ENCODE measurements at regions not wholly inside any gene's neighbourhood (a gene's known extent, or its start where the extent isn't known, plus 50 kb on each side); places are given as distances from the start of the nearest gene placed in this dataset.

DNA sequence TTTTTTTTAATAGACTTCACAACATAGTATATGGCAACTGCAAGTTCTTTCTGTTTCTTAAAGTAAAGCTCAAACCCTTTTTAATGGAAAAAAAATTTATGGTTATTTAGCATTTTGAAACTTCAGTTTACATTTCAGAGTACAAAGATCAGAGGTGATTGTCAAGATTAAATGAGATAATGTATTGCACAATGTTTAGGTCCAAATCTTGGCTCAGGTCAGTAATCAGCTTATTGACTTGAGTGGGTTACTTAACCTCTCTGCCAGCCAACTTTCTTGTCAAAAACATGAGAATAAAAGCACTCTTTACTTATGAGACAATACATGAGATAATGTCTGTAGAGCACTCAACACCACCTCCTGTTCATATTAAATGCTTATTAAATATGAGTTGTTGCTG is 345.1 kb upstream of the PTPRD start:
- no peak overlapping the region for H3K27ac ChIP-seq
- TF ChIP-seq, protein P1, sequence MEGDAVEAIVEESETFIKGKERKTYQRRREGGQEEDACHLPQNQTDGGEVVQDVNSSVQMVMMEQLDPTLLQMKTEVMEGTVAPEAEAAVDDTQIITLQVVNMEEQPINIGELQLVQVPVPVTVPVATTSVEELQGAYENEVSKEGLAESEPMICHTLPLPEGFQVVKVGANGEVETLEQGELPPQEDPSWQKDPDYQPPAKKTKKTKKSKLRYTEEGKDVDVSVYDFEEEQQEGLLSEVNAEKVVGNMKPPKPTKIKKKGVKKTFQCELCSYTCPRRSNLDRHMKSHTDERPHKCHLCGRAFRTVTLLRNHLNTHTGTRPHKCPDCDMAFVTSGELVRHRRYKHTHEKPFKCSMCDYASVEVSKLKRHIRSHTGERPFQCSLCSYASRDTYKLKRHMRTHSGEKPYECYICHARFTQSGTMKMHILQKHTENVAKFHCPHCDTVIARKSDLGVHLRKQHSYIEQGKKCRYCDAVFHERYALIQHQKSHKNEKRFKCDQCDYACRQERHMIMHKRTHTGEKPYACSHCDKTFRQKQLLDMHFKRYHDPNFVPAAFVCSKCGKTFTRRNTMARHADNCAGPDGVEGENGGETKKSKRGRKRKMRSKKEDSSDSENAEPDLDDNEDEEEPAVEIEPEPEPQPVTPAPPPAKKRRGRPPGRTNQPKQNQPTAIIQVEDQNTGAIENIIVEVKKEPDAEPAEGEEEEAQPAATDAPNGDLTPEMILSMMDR (IDR thresholded peaks at IDR 0.05), result no peak
- TF ChIP-seq ZFX (IDR thresholded peaks at IDR 0.05; ENCODE audit: borderline replicate concordance), result no peak

DNA sequence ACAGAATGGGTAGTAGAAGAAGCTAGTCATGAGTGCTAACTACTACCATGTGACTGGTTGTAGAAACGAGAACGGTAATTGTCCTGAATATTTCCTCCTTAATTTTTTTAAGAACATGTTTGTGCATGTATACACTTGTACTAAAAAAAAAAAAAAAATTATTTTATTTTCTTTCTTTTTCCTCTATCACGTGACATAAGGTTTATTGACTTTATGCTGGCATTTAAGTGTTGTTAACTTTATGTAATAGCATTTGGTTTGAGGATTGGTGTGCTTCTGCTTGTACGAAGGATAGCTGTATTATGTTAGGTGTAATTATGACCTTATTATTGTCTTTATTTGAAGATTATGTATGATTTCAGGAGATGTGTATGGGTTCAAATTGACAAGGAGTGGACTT is 349.1 kb upstream of the PTPRD start:
- H3K27ac ChIP-seq, result no peak overlapping the region
- TF ChIP-seq, protein P1 (IDR thresholded peaks at IDR 0.05), result no peak
- no peak for TF ChIP-seq ZFX (IDR thresholded peaks at IDR 0.05; ENCODE audit: borderline replicate concordance)

DNA sequence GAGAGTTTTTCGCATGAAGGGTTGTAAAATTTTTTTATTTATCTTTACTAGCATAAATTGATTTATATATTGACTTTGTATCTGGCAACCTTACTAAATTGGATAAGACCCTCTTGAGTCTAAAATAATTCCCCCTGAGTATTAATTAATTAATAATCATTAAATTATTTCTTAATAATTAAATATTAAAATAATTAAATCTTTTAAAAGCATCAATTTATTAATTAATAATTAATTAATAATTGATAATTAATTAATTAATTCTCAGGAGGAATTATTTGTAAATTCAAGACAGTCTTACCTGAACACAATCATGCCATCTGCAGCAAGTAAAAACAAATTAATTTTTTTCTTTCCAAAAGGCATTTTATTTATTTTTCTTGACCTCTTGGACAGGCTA is 370.4 kb upstream of the PTPRD start:
- H3K27ac ChIP-seq, result no peak overlapping the region
- TF ChIP-seq ZFX (IDR thresholded peaks at IDR 0.05; ENCODE audit: borderline replicate concordance), result no peak
- TF ChIP-seq, protein P1 (IDR thresholded peaks at IDR 0.05), result no peak

DNA sequence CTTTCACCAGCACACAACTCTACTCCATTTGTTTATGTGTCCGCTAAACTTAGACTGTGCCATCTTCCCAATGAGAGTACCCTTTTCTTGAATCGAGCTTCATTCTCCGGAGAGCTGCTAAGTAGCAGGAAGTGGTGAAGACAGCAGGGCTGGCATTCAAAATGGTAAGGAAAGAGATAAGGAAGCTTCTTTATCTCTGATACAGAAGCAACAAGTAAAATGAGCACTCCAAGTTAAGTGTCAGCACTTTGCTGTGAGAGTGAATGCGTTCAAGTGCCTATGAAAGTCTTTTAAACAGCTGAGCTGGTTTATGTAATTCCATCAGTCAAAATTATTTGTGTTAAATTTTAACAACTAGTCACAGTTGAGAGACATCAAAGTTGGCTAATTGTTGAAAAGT is 386.8 kb upstream of the PTPRD start:
- TF ChIP-seq ZFX (IDR thresholded peaks at IDR 0.05; ENCODE audit: borderline replicate concordance), result no peak
- TF ChIP-seq, protein P1 (IDR thresholded peaks at IDR 0.05), result no peak
- H3K27ac ChIP-seq, result no peak overlapping the region

DNA sequence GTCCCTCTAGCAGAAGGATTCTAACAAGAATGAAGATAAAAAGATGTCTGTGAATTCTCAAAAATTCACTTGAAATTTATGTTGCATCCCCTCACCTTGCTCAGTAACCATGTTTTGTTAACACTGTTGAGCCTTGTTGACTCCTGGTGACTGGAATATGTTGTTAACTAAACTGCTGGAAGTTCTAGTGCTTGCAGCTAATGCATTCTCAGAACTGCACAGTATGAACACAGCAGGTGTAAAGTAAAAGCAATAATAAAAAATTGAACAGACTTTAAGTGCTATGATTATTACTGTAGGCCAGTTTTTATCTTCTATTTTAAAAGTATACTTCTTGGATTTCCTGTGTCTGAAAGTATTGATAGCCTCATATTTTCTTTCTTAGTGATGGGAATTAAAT is 388.7 kb upstream of the PTPRD start:
- no peak for TF ChIP-seq ZFX (IDR thresholded peaks at IDR 0.05; ENCODE audit: borderline replicate concordance)
- TF ChIP-seq, protein P1 (IDR thresholded peaks at IDR 0.05), result no peak
- no peak overlapping the region for H3K27ac ChIP-seq

DNA sequence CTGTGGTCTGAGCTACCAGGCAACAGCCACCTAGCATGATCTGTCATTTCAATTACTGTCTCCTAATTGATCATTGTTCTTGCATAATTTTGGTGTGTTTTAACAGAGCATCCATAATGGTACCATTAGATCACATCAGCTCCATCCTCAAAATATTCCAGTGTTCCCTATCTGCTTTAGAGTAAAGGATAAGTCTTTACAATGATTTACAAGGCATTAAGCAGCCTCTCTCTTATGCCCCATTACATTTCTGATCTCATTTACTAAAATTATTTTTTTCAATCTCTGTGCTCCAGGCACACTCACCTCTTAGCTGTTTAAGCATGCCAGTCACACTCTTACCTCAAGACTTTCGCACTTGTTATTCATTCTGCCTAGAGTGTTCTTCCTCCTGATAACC is 389.9 kb upstream of the PTPRD start:
- TF ChIP-seq, protein P1 (IDR thresholded peaks at IDR 0.05), result no peak
- TF ChIP-seq ZFX (IDR thresholded peaks at IDR 0.05; ENCODE audit: borderline replicate concordance), result no peak
- no peak overlapping the region for H3K27ac ChIP-seq

DNA sequence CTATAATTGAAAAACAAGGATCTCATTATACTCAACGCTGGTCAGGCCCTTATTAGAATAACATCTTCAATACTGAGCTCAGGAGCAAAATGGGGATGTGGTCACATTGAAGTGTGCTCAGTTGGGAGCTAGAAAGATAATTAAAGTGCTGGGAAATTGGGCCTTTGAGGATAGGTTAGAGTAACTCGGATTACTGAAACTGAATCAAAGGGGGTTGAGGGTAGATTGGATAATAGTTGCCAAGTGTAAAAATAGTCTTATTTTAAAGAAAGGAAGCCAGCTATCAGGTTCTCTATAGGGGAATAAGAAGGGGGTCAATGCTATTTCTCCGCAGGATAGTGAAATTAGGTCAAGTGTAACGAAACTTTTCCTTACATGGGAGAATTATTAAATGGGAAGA is 391.0 kb upstream of the PTPRD start:
- no peak for TF ChIP-seq ZFX (IDR thresholded peaks at IDR 0.05; ENCODE audit: borderline replicate concordance)
- TF ChIP-seq, protein P1 (IDR thresholded peaks at IDR 0.05), result no peak
- H3K27ac ChIP-seq, result no peak overlapping the region

All from 22Rv1 (cell line).